ENCODE measurements at regions not wholly inside any gene's neighbourhood (a gene's known extent, or its start where the extent isn't known, plus 50 kb on each side); places are given as distances from the start of the nearest gene placed in this dataset.

GRCh38 chr4:37742149-37742548 lies 56.0 kb upstream of the RELL1 start:
- H3K9me3 ChIP-seq (ENCODE audit: control insufficient read depth, insufficient read depth, low read length): no peaks in the 10 kb centered on the region
- H3K27ac ChIP-seq (ENCODE audit: low read depth, low read length): no peak overlapping the region
- no peak for DNase-seq (ENCODE audit: low read depth in 4 of 6, low spot score in 6 of 6)
- WGBS (ENCODE audit: insufficient coverage): no CpG with 5 or more reads among the region's 1 CpG
- H3K36me3 ChIP-seq (ENCODE audit: control insufficient read depth, insufficient read depth, low read length): no peaks in the 10 kb centered on the region
- H3K4me3 ChIP-seq (ENCODE audit: low read depth, low read length): no peak overlapping the region
- H3K4me1 ChIP-seq (ENCODE audit: control insufficient read depth, insufficient read depth, low read length): no peaks in the 10 kb centered on the region
- no peaks in the 10 kb centered on the region for H3K27me3 ChIP-seq (ENCODE audit: control insufficient read depth, insufficient read depth, low read length)

- Histone ChIP-seq H3K27ac (ENCODE audit: low read depth, low read length) (no peak overlapping the region), H3K27me3 (ENCODE audit: control insufficient read depth, insufficient read depth, low read length) (no peaks in the 10 kb centered on the region), H3K9me3 (ENCODE audit: control insufficient read depth, insufficient read depth, low read length) (no peaks in the 10 kb centered on the region), H3K4me3 (ENCODE audit: low read depth, low read length) (no peak overlapping the region), H3K4me1 (ENCODE audit: control insufficient read depth, insufficient read depth, low read length) (no peaks in the 10 kb centered on the region), H3K36me3 (ENCODE audit: control insufficient read depth, insufficient read depth, low read length) (no peaks in the 10 kb centered on the region)
- WGBS (ENCODE audit: insufficient coverage): no CpG with 5 or more reads among the region's 4 CpGs
- DNase-seq (ENCODE audit: low read depth in 4 of 6, low spot score in 6 of 6): no peak
These were observed 55.4 kb upstream of the RELL1 start for GRCh38 chr4:37741564-37741963.

- no peaks in the 10 kb centered on the region for H3K27me3 ChIP-seq (ENCODE audit: control insufficient read depth, insufficient read depth, low read length)
- no peaks in the 10 kb centered on the region for H3K4me1 ChIP-seq (ENCODE audit: control insufficient read depth, insufficient read depth, low read length)
- H3K4me3 ChIP-seq (ENCODE audit: low read depth, low read length): no peak overlapping the region
- no peaks in the 10 kb centered on the region for H3K36me3 ChIP-seq (ENCODE audit: control insufficient read depth, insufficient read depth, low read length)
- H3K9me3 ChIP-seq (ENCODE audit: control insufficient read depth, insufficient read depth, low read length): no peaks in the 10 kb centered on the region
- 75% methylated on average over 3 of the region's 5 CpGs for WGBS (ENCODE audit: insufficient coverage)
- no peak for DNase-seq (ENCODE audit: low read depth in 4 of 6, low spot score in 6 of 6)
- no peak overlapping the region for H3K27ac ChIP-seq (ENCODE audit: low read depth, low read length)
These were observed 54.4 kb upstream of the RELL1 start for GRCh38 chr4:37740546-37740945.

- no peak overlapping the region for H3K27ac ChIP-seq (ENCODE audit: low read depth, low read length)
- no peaks in the 10 kb centered on the region for H3K27me3 ChIP-seq (ENCODE audit: control insufficient read depth, insufficient read depth, low read length)
- H3K9me3 ChIP-seq (ENCODE audit: control insufficient read depth, insufficient read depth, low read length): no peaks in the 10 kb centered on the region
- WGBS (ENCODE audit: insufficient coverage): 100% methylated on average over 1 of the region's 4 CpGs
- no peaks in the 10 kb centered on the region for H3K36me3 ChIP-seq (ENCODE audit: control insufficient read depth, insufficient read depth, low read length)
- H3K4me1 ChIP-seq (ENCODE audit: control insufficient read depth, insufficient read depth, low read length): no peaks in the 10 kb centered on the region
- DNase-seq (ENCODE audit: low read depth in 4 of 6, low spot score in 6 of 6): no peak
- H3K4me3 ChIP-seq (ENCODE audit: low read depth, low read length): no peak overlapping the region
These were observed 51.3 kb upstream of the RELL1 start for GRCh38 chr4:37737466-37737865.
